ENCODE measurements at regions not wholly inside any gene's neighbourhood (a gene's known extent, or its start where the extent isn't known, plus 50 kb on each side); places are given as distances from the start of the nearest gene placed in this dataset.

GRCh38 chr10:44818041-44818649 is 93.0 kb upstream of the TMEM72 start (continued):
- no peak for TF ChIP-seq NFE2L1 (CRISPR knock-in tag; IDR thresholded peaks at IDR 0.05)
- TF ChIP-seq ZNF423 (CRISPR knock-in tag; IDR thresholded peaks at IDR 0.05) = no peak
- no peak for TF ChIP-seq ETV6 (CRISPR knock-in tag; IDR thresholded peaks at IDR 0.05)
- TF ChIP-seq MXD4 (CRISPR knock-in tag; IDR thresholded peaks at IDR 0.05; ENCODE audit: borderline replicate concordance) = no peak

GRCh38 chr10:44818701-44819127 is 92.4 kb upstream of the TMEM72 start:
- ATAC-seq = peak; percentile 88
- no peak overlapping the region for H3K27ac Mint-ChIP-seq
- peaks cover 6% of the 10 kb centered on the region for H3K4me1 Mint-ChIP-seq
- H3K4me3 Mint-ChIP-seq = no peak overlapping the region
- H3K36me3 Mint-ChIP-seq = no peaks in the 10 kb centered on the region
- H3K9me3 Mint-ChIP-seq = peaks cover 6% of the 10 kb centered on the region
- POLR2A ChIA-PET = no interaction called here
- no peak for DNase-seq (ENCODE audit: low spot score)
- CTCF ChIA-PET = no interaction called here
- TF ChIP-seq NFE2L1 (CRISPR knock-in tag; IDR thresholded peaks at IDR 0.05) = no peak
- TF ChIP-seq MYBL2 (CRISPR knock-in tag; IDR thresholded peaks at IDR 0.05) = no peak
- TF ChIP-seq IRF2 (CRISPR knock-in tag; IDR thresholded peaks at IDR 0.05; ENCODE audit: borderline replicate concordance, low read depth) = no peak
- TF ChIP-seq JUN (CRISPR knock-in tag; IDR thresholded peaks at IDR 0.05) = no peak
- no peak for TF ChIP-seq TCF7 (CRISPR knock-in tag; IDR thresholded peaks at IDR 0.05; ENCODE audit: low read depth)
- no peak for TF ChIP-seq CDX4 (CRISPR knock-in tag; IDR thresholded peaks at IDR 0.05; ENCODE audit: borderline replicate concordance)
- TF ChIP-seq AR (CRISPR knock-in tag; IDR thresholded peaks at IDR 0.05) = no peak
- no peak for TF ChIP-seq ZNF317 (CRISPR knock-in tag; IDR thresholded peaks at IDR 0.05; ENCODE audit: borderline replicate concordance, low read depth)
- TF ChIP-seq ZNF263 (CRISPR knock-in tag; IDR thresholded peaks at IDR 0.05; ENCODE audit: low read depth) = no peak
- TF ChIP-seq JAZF1 (CRISPR knock-in tag; IDR thresholded peaks at IDR 0.05) = no peak
- TF ChIP-seq ARID4B (CRISPR knock-in tag; IDR thresholded peaks at IDR 0.05; ENCODE audit: borderline replicate concordance) = no peak
- TF ChIP-seq MAX (CRISPR knock-in tag; IDR thresholded peaks at IDR 0.05) = no peak
- no peak for TF ChIP-seq ZBTB43 (CRISPR knock-in tag; IDR thresholded peaks at IDR 0.05)
- no peaks in the 10 kb centered on the region for H3K27me3 Mint-ChIP-seq (ENCODE audit: low read depth)
